Right lobe of liver (tissue), 4 donors: ENCODE measurements at regions not wholly inside any gene's neighbourhood (a gene's known extent, or its start where the extent isn't known, plus 50 kb on each side); places are given as distances from the start of the nearest gene placed in this dataset.

ENCODE experiments used
- POLR2A ChIP-seq: fragments of 450-650 bp; IDR thresholded peaks from one replicate; pipeline ENCODE4 v1.6.1; 2017; ENCODE audit warnings: antibody characterized with exemption, mild to moderate bottlenecking
- TF ChIP-seq, protein P1 (sequence below), 4 donors: fragments of 200-600 bp in 3 of 4; fragments of 450-650 bp in 1 of 4; IDR thresholded peaks; one replicate each; pipeline versions ENCODE4 v1.5.1 to v1.8.0; 2016 to 2022; ENCODE audit warnings: antibody characterized with exemption in 4 of 4, mild to moderate bottlenecking in 2 of 4
- donor health status: DM: no; HTN: no; CAD: no.
- donor health status: DM: no; HTN: no; CAD: no.
- donor health status: DM: no; HTN: yes; CAD: no.

DNA sequence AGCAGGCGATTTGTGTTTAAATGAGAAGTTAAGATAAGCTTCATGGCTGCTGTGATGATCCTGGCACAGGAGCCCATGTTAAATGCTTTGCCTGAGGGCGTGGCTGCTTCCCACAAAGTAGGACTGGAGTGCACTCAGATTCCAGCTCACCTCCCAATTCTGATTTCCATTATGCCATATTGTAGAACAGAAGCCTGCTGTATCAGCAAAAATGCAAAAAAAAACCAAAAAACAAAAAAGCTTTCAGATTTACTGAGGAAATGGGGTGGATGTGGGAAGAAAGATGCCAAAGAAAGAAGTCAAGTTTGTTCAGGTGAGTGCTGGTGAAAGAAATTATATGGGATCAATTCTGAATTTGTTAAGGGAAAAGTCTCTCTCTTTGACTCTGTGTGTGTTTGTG, 610.4 kb upstream of the NETO1 start:
- TF ChIP-seq POLR2A = no peak
- TF ChIP-seq, protein P1, sequence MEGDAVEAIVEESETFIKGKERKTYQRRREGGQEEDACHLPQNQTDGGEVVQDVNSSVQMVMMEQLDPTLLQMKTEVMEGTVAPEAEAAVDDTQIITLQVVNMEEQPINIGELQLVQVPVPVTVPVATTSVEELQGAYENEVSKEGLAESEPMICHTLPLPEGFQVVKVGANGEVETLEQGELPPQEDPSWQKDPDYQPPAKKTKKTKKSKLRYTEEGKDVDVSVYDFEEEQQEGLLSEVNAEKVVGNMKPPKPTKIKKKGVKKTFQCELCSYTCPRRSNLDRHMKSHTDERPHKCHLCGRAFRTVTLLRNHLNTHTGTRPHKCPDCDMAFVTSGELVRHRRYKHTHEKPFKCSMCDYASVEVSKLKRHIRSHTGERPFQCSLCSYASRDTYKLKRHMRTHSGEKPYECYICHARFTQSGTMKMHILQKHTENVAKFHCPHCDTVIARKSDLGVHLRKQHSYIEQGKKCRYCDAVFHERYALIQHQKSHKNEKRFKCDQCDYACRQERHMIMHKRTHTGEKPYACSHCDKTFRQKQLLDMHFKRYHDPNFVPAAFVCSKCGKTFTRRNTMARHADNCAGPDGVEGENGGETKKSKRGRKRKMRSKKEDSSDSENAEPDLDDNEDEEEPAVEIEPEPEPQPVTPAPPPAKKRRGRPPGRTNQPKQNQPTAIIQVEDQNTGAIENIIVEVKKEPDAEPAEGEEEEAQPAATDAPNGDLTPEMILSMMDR (IDR thresholded peaks at IDR 0.05) = no peak
